Parathyroid adenoma (tissue), 2 donors: ENCODE measurements at regions not wholly inside any gene's neighbourhood (a gene's known extent, or its start where the extent isn't known, plus 50 kb on each side); places are given as distances from the start of the nearest gene placed in this dataset.
"Not testable (repeated sequence)": the region's sequence is repeated elsewhere in the genome, so short reads cannot be mapped to it uniquely, and the experiment has no call there.

Source experiments
- H2AFZ ChIP-seq: fragments of 300-600 bp; sonication (generic); one replicate; pipeline ENCODE4 v1.7.0; 2017; ENCODE audit warnings: antibody characterized with exemption, mild to moderate bottlenecking
- H3K27ac ChIP-seq: fragments of 300-600 bp; sonication (generic); one replicate; pipeline ENCODE4 v1.7.0; 2017
- H3K27me3 ChIP-seq: fragments of 300-600 bp; sonication (generic); one replicate; pipeline ENCODE4 v1.7.0; 2017; ENCODE audit warnings: low read length; ENCODE audit not compliant: control insufficient read depth, insufficient read depth
- H3K36me3 ChIP-seq: fragments of 300-600 bp; sonication (generic); one replicate; pipeline ENCODE4 v1.7.0; 2017; ENCODE audit warnings: low read length; ENCODE audit not compliant: control insufficient read depth, insufficient read depth
- H3K4me1 ChIP-seq: fragments of 300-600 bp; sonication (generic); one replicate; pipeline ENCODE4 v1.7.0; 2017; ENCODE audit warnings: control low read depth
- H3K4me2 ChIP-seq: fragments of 300-600 bp; sonication (generic); one replicate; pipeline ENCODE4 v1.7.0; 2017; ENCODE audit warnings: low read length
- H3K4me3 ChIP-seq: fragments of 300-600 bp; sonication (generic); one replicate; pipeline ENCODE4 v1.7.0; 2017; ENCODE audit warnings: low read depth, low read length
- H3K79me2 ChIP-seq: fragments of 300-600 bp; sonication (generic); one replicate; pipeline ENCODE4 v1.7.0; 2017; ENCODE audit warnings: control low read depth
- H3K9ac ChIP-seq: fragments of 300-600 bp; sonication (generic); one replicate; pipeline ENCODE4 v1.7.0; 2017; ENCODE audit warnings: mild to moderate bottlenecking
- H3K9me3 ChIP-seq: fragments of 300-600 bp; sonication (generic); one replicate; pipeline ENCODE4 v1.7.0; 2017; ENCODE audit warnings: low read length; ENCODE audit not compliant: control insufficient read depth
- CTCF ChIP-seq: fragments of 300-600 bp; sonication (generic); IDR thresholded peaks from one replicate; pipeline ENCODE4 v1.7.0; 2017; ENCODE audit warnings: antibody characterized with exemption, mild to moderate bottlenecking
- donor health status: primary hyperparathyroidism.

DNA sequence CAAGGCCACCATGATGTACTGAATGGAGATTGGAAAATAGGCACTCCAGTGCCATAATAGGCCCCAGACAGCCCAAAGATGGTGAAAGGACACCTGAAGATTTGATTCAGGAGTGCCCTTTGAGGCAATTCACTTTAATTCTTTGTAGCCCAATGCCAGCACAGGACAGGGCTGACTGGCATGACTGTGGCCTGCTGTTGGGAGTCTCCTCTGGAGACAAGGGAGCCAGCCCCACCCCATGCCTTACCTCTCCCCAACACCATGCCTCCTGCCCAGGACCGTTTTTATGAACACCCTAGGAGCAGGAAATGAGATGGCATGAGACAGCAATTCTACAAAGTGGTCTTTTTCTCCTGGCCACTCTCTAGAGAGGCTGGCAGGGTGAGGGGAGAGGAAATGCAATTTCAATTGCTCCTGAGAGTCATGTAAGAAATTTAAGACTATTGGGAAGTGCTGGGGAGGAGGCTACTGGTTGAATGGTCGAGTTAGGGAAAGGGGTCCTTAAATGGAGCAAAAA lies 94.2 kb upstream of the MAMLD1 start:
- no peak overlapping the region for H3K4me2 ChIP-seq
- no peaks in the 10 kb centered on the region for H3K79me2 ChIP-seq
- H3K27ac ChIP-seq: no peak overlapping the region

GRCh38 chrX:150269605-150270254 lies 93.4 kb upstream of the MAMLD1 start:
- Histone ChIP-seq H3K4me1 (no peaks in the 10 kb centered on the region), H3K36me3 (no peaks in the 10 kb centered on the region), H3K79me2 (no peaks in the 10 kb centered on the region), H3K9ac (no peak overlapping the region), H3K27me3 (no peaks in the 10 kb centered on the region), H3K27ac (no peak overlapping the region), H2AFZ (no peak overlapping the region), H3K4me3 (no peak overlapping the region), H3K9me3 (no peaks in the 10 kb centered on the region), H3K4me2 (no peak overlapping the region)
- no peak for TF ChIP-seq CTCF

More for the DNA sequence above, 94.2 kb upstream of the MAMLD1 start:
- H3K36me3 ChIP-seq: no peaks in the 10 kb centered on the region
- no peaks in the 10 kb centered on the region for H3K9me3 ChIP-seq
- TF ChIP-seq CTCF: no peak
- no peak overlapping the region for H3K9ac ChIP-seq
- no peaks in the 10 kb centered on the region for H3K27me3 ChIP-seq
- H3K4me3 ChIP-seq: no peak overlapping the region
- no peaks in the 10 kb centered on the region for H3K4me1 ChIP-seq
- no peak overlapping the region for H2AFZ ChIP-seq

- Histone ChIP-seq H3K27me3 (no peaks in the 10 kb centered on the region), H3K27ac (no peak overlapping the region), H3K4me2 (no peak overlapping the region), H2AFZ (no peak overlapping the region), H3K36me3 (no peaks in the 10 kb centered on the region), H3K9ac (no peak overlapping the region), H3K9me3 (no peaks in the 10 kb centered on the region), H3K4me1 (no peaks in the 10 kb centered on the region), H3K4me3 (no peak overlapping the region), H3K79me2 (no peaks in the 10 kb centered on the region)
- TF ChIP-seq CTCF: no peak
These were observed 92.5 kb upstream of the MAMLD1 start for GRCh38 chrX:150270622-150271021.

DNA sequence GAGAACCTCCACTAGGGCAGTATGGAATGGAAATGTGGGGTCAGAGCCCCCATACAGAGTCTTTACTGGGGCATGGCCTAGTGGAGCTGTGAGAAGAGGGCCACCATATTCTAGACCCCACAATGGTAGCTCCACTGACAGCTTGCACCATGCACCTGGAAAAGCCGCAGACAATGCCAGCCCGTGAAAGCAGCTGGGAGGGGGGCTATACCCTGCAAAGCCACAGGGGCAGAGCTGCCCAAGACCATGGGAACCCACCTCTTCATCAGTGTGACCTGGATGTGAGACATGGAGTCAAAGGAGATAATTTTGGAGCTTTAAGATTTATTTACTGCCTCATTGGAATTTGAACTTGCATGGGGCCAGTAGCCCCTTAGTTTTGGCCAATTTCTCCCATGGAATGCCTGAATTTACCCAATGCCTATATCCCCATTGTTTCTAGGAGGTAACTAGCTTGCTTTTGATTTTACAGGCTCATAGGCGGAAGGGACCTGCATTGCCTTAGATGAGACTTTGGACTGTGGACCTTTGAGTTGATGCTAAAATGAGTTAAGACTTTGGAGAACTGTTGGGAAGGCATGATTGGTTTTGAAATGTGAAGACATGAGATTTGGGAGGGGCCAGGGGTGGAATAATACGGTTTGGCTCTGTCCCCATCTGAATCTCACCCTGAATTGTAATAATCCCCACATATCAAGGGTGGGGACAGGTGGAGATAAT lies 89.4 kb upstream of the MAMLD1 start:
- not testable (repeated sequence) for H3K4me1 ChIP-seq, H2AFZ ChIP-seq, H3K27me3 ChIP-seq, H3K79me2 ChIP-seq, H3K9ac ChIP-seq, H3K4me2 ChIP-seq, H3K36me3 ChIP-seq, H3K4me3 ChIP-seq, H3K9me3 ChIP-seq, H3K27ac ChIP-seq

DNA sequence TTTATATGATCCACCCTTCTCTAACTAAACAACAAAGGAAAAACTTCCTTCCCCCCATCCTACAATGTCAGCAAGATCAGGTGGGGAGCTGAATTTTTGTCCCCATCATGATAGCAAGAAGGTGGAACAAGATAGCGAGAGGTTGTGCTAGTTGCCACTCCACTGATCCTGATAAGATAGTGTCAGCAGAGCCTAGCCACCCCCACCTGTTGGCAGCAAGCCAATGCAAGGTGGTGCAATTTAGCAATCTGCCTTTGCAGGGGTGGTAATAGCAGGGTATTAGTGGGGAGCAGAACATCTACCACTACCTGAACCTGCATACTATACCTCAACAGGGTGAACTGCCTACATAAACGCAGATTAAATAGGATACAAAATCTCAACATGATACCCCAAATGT lies 80.2 kb upstream of the MAMLD1 start:
- no peak overlapping the region for H3K4me3 ChIP-seq
- TF ChIP-seq CTCF: no peak
- H3K36me3 ChIP-seq: no peaks in the 10 kb centered on the region
- H3K4me2 ChIP-seq: no peak overlapping the region
- no peak overlapping the region for H3K27ac ChIP-seq
- H3K9me3 ChIP-seq: no peaks in the 10 kb centered on the region
- no peaks in the 10 kb centered on the region for H3K79me2 ChIP-seq
- H3K9ac ChIP-seq: no peak overlapping the region
- H3K27me3 ChIP-seq: no peaks in the 10 kb centered on the region
- H2AFZ ChIP-seq: no peak overlapping the region
- no peaks in the 10 kb centered on the region for H3K4me1 ChIP-seq
